Brain pericyte (primary cell): ENCODE measurements at regions not wholly inside any gene's neighbourhood (a gene's known extent, or its start where the extent isn't known, plus 50 kb on each side); places are given as distances from the start of the nearest gene placed in this dataset.
"Not testable (repeated sequence)": the region's sequence is repeated elsewhere in the genome, so short reads cannot be mapped to it uniquely, and the experiment has no call there.

Experiments
- DNase-seq: peaks from one replicate; pipeline ENCODE4 v3.0.0-alpha.2; 2012; ENCODE audit warnings: low read depth, low spot score

- DNase-seq = no peak
Measured at GRCh38 chr3:145531548-145531947, 629.4 kb downstream of the PLOD2 start.

- no peak for DNase-seq
Measured at GRCh38 chr3:145533696-145534095, 627.3 kb downstream of the PLOD2 start.

- no peak for DNase-seq
Measured at GRCh38 chr3:145536461-145536860, 624.5 kb downstream of the PLOD2 start.

GRCh38 chr3:145550522-145550921 is 610.5 kb downstream of the PLOD2 start:
- no peak for DNase-seq

- peak; percentile 65 for DNase-seq
Measured at GRCh38 chr3:145557405-145557804, 603.6 kb downstream of the PLOD2 start.

- DNase-seq = no peak
Measured at GRCh38 chr3:145578471-145578870, 582.5 kb downstream of the PLOD2 start.

- no peak for DNase-seq
Measured at GRCh38 chr3:145581694-145582093, 579.3 kb downstream of the PLOD2 start.

GRCh38 chr3:145604851-145605250 is 556.1 kb downstream of the PLOD2 start:
- DNase-seq = no peak

GRCh38 chr3:145620002-145620401 is 541.0 kb downstream of the PLOD2 start:
- no peak for DNase-seq

- DNase-seq = no peak
Measured at GRCh38 chr3:145620486-145620885, 540.5 kb downstream of the PLOD2 start.

- DNase-seq = no peak
Measured at GRCh38 chr3:145623349-145623748, 537.6 kb downstream of the PLOD2 start.

GRCh38 chr3:145628211-145628610 is 532.8 kb downstream of the PLOD2 start:
- no peak for DNase-seq

- no peak for DNase-seq
Measured at GRCh38 chr3:145637105-145637504, 523.9 kb downstream of the PLOD2 start.

GRCh38 chr3:145639003-145639606 is 521.9 kb downstream of the PLOD2 start:
- DNase-seq = no peak

- no peak for DNase-seq
Measured at GRCh38 chr3:145639875-145640274, 521.1 kb downstream of the PLOD2 start.

GRCh38 chr3:145648396-145648795 is 512.6 kb downstream of the PLOD2 start:
- no peak for DNase-seq

- no peak for DNase-seq
Measured at GRCh38 chr3:145649368-145649887, 511.6 kb downstream of the PLOD2 start.

GRCh38 chr3:145650170-145650569 is 510.8 kb downstream of the PLOD2 start:
- no peak for DNase-seq

- DNase-seq = no peak
Measured at GRCh38 chr3:145671121-145671520, 489.9 kb downstream of the PLOD2 start.

- DNase-seq = no peak
Measured at GRCh38 chr3:145673838-145674237, 487.1 kb downstream of the PLOD2 start.

GRCh38 chr3:145678401-145678800 is 482.6 kb downstream of the PLOD2 start:
- peak; percentile 59 for DNase-seq

GRCh38 chr3:145681181-145681580 is 479.8 kb downstream of the PLOD2 start:
- no peak for DNase-seq

GRCh38 chr3:145687978-145688377 is 473.0 kb downstream of the PLOD2 start:
- not testable (repeated sequence) for DNase-seq

- no peak for DNase-seq
Measured at GRCh38 chr3:145692751-145693150, 468.2 kb downstream of the PLOD2 start.
